ENCODE measurements at regions not wholly inside any gene's neighbourhood (a gene's known extent, or its start where the extent isn't known, plus 50 kb on each side); places are given as distances from the start of the nearest gene placed in this dataset.

- DNase-seq (ENCODE audit: low read depth, low spot score) = no peak
- Mint-ChIP-seq H3K27me3 (ENCODE audit: low read depth) (no peaks in the 10 kb centered on the region), H3K4me3 (no peak overlapping the region), H3K9me3 (peaks cover 3% of the 10 kb centered on the region), H3K4me1 (peaks cover 5% of the 10 kb centered on the region), H3K27ac (ENCODE audit: unreplicated experiment) (no peak overlapping the region), H3K36me3 (ENCODE audit: low read depth) (no peaks in the 10 kb centered on the region)
- TF ChIP-seq CTCF (conservative IDR thresholded peaks at IDR 0.05) = no peak
Observed at GRCh38 chr13:59326717-59327116, 837.0 kb downstream of the DIAPH3 start.

DNA sequence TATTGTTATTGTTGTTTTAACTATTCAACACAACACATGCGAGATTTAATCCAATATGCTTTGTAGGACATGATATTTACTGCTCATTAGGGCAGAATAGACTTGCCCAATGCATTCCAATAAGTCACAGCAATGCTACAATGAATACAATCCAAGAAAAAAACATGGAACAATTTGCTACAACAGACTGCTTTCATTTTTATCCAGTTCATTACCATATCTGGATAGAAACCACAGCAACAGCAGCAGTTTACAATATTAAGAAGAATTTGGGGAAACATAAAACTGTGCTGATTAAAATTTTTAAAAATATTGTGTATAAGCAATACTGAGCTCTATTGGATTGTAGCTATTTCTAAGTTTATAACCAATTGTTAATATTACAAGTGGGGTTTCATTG, 833.0 kb downstream of the DIAPH3 start:
- DNase-seq (ENCODE audit: low read depth, low spot score) = no peak
- Mint-ChIP-seq H3K27ac (ENCODE audit: unreplicated experiment) (no peak overlapping the region), H3K4me3 (no peak overlapping the region), H3K27me3 (ENCODE audit: low read depth) (no peaks in the 10 kb centered on the region), H3K9me3 (peaks cover 3% of the 10 kb centered on the region), H3K4me1 (no peaks in the 10 kb centered on the region), H3K36me3 (ENCODE audit: low read depth) (no peaks in the 10 kb centered on the region)
- no peak for TF ChIP-seq CTCF (conservative IDR thresholded peaks at IDR 0.05)

- H3K9me3 Mint-ChIP-seq = no peaks in the 10 kb centered on the region
- no peak for TF ChIP-seq CTCF (conservative IDR thresholded peaks at IDR 0.05)
- H3K36me3 Mint-ChIP-seq (ENCODE audit: low read depth) = no peaks in the 10 kb centered on the region
- H3K4me3 Mint-ChIP-seq = no peak overlapping the region
- H3K27ac Mint-ChIP-seq (ENCODE audit: unreplicated experiment) = no peak overlapping the region
- H3K4me1 Mint-ChIP-seq = peaks cover 4% of the 10 kb centered on the region
- H3K27me3 Mint-ChIP-seq (ENCODE audit: low read depth) = no peaks in the 10 kb centered on the region
- DNase-seq (ENCODE audit: low read depth, low spot score) = no peak
Observed at GRCh38 chr13:59332966-59333365, 830.8 kb downstream of the DIAPH3 start.

DNA sequence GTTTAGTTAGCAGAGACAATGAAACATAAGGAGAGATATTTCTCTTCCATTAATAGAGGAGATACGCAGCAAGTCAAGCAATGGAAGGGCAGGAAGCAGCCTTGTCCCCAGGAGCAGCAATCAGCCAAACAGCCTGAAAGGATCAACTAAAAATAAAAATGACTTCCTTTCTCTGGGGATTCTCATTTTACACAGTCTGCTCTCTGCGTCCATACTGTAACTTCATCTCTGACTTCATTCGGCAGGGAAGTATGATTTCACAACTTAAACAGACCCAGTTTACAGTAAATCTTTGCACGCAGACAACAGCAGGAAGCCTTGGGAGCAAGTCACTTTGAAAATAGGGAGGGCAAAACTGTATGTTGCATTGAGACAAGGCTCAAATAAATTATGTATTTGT, 826.7 kb downstream of the DIAPH3 start:
- no peak overlapping the region for H3K4me3 Mint-ChIP-seq
- H3K27me3 Mint-ChIP-seq (ENCODE audit: low read depth) = no peaks in the 10 kb centered on the region
- no peak for DNase-seq (ENCODE audit: low read depth, low spot score)
- no peaks in the 10 kb centered on the region for H3K36me3 Mint-ChIP-seq (ENCODE audit: low read depth)
- H3K9me3 Mint-ChIP-seq = no peaks in the 10 kb centered on the region
- no peak overlapping the region for H3K27ac Mint-ChIP-seq (ENCODE audit: unreplicated experiment)
- peaks cover 4% of the 10 kb centered on the region for H3K4me1 Mint-ChIP-seq
- TF ChIP-seq CTCF (conservative IDR thresholded peaks at IDR 0.05) = no peak

- H3K27me3 Mint-ChIP-seq (ENCODE audit: low read depth) = no peaks in the 10 kb centered on the region
Observed at GRCh38 chr13:59340151-59340550, 823.6 kb downstream of the DIAPH3 start.

More at GRCh38 chr13:59340151-59340550, 823.6 kb downstream of the DIAPH3 start:
- peaks cover 4% of the 10 kb centered on the region for H3K4me1 Mint-ChIP-seq
- no peaks in the 10 kb centered on the region for H3K9me3 Mint-ChIP-seq
- DNase-seq (ENCODE audit: low read depth, low spot score) = no peak
- H3K4me3 Mint-ChIP-seq = no peak overlapping the region
- H3K36me3 Mint-ChIP-seq (ENCODE audit: low read depth) = no peaks in the 10 kb centered on the region
- TF ChIP-seq CTCF (conservative IDR thresholded peaks at IDR 0.05) = no peak
- H3K27ac Mint-ChIP-seq (ENCODE audit: unreplicated experiment) = no peak overlapping the region
